PC-3 (cell line): ENCODE measurements at regions not wholly inside any gene's neighbourhood (a gene's known extent, or its start where the extent isn't known, plus 50 kb on each side); places are given as distances from the start of the nearest gene placed in this dataset.
"Not testable (repeated sequence)": the region's sequence is repeated elsewhere in the genome, so short reads cannot be mapped to it uniquely, and the experiment has no call there.

Source experiments
- EZH2phosphoT487 ChIP-seq: fragments of 300-600 bp; sonication (generic); IDR thresholded peaks from 2 replicates; pipeline ENCODE4 v1.6.1; 2018; ENCODE audit warnings: mild to moderate bottlenecking, antibody characterized with exemption, low read length, borderline replicate concordance
- TF ChIP-seq, protein P1 (sequence below): fragments of 300-600 bp; sonication (generic); conservative IDR thresholded peaks from 2 replicates; pipeline ENCODE4 v1.5.1; 2017; ENCODE audit warnings: antibody characterized with exemption, low read depth, mild to moderate bottlenecking, low read length

DNA sequence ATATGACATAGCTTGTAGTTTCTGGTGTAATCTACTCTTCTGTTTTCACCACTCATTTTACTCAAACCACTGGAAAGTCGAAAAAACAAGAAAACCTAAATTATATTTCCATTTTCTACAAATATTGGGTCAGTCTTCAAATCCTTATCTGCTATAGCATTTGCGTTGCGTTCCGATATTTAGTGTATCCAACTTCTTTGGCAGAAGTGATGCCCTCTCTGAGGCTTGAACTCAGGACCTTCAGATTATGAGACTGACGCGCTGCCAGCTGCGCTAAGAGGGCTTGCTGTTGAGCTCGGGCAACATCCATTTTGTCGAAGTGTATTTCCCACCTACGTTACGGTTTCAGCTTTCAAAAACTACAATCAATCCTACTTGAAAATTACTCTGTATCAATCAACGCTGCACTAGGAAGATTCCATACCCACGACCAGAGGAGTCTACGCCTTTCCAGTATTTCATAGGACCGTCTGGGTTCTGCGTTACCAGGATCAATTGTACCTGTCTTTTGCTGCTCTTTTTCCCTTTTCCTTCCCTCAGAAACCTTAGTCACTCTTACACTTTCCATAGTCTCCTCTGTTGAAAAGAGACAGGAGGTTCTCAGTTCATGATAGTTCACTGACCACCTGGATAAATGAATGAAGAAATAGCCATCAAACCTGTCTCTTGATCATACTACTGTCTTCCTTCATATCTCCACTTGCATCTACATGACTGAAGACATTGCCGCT, 140.5 kb upstream of the ZNF322 start:
- TF ChIP-seq, protein P1, sequence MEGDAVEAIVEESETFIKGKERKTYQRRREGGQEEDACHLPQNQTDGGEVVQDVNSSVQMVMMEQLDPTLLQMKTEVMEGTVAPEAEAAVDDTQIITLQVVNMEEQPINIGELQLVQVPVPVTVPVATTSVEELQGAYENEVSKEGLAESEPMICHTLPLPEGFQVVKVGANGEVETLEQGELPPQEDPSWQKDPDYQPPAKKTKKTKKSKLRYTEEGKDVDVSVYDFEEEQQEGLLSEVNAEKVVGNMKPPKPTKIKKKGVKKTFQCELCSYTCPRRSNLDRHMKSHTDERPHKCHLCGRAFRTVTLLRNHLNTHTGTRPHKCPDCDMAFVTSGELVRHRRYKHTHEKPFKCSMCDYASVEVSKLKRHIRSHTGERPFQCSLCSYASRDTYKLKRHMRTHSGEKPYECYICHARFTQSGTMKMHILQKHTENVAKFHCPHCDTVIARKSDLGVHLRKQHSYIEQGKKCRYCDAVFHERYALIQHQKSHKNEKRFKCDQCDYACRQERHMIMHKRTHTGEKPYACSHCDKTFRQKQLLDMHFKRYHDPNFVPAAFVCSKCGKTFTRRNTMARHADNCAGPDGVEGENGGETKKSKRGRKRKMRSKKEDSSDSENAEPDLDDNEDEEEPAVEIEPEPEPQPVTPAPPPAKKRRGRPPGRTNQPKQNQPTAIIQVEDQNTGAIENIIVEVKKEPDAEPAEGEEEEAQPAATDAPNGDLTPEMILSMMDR: not testable (repeated sequence)
- TF ChIP-seq EZH2phosphoT487: not testable (repeated sequence)
